ENCODE measurements at regions not wholly inside any gene's neighbourhood (a gene's known extent, or its start where the extent isn't known, plus 50 kb on each side); places are given as distances from the start of the nearest gene placed in this dataset.

DNA sequence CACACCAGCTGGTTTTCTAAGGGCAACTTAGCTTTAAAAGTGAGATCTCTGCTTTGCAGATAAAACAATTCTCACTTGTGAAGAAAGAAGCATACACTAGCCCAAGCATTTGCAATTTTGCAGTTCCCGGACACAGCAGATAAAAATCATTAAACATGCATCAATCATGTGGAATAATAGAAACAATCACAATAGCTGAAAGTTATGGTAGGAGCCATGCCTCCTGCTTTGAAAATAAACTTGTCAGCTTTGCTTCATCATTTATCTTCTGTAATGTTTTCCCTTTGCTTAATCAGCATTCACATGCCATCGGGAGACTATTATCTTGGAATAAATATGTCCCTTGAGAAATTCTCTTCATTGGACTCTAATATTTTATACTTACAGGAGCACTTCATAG is 60.3 kb upstream of the DAB2 start:
- Histone ChIP-seq H3K4me1 (ENCODE audit: insufficient read depth, low read length) (peaks cover 5% of the 10 kb centered on the region; the same call in 1 of the 2 replicates), H3K9ac (ENCODE audit: low read depth, low read length) (no peak overlapping the region), H3K36me3 (ENCODE audit: insufficient read depth, low read length) (no peaks in the 10 kb centered on the region), H3K4me3 (ENCODE audit: low read length) (no peak overlapping the region), H3K27ac (ENCODE audit: low read depth, low read length) (no peak overlapping the region), H3K27me3 (ENCODE audit: insufficient read depth, low read length) (no peaks in the 10 kb centered on the region), H3K9me3 (ENCODE audit: insufficient read depth, low read depth, low read length) (no peaks in the 10 kb centered on the region)
- WGBS = 93% methylated on average over 1 of the region's 2 CpGs

DNA sequence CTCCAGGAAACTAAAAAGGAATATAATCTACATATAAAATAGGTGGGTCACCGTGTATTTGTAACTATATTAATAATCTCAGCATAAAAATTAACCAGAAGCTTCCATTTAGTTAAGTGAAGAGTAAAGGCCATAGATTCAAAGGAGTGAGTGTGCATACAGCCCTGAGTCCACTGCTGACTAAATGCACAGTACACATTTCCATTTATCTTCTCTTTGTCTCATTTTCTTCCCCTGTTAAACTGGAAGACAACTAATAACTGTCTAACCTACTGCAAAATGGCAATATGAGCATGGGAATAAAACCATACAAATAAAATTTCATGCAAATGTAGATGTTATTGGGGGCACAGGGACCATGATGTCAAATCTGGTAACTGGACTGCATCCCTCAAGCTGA is 59.9 kb upstream of the DAB2 start:
- Histone ChIP-seq H3K4me1 (ENCODE audit: insufficient read depth, low read length) (peaks cover 9% of the 10 kb centered on the region), H3K36me3 (ENCODE audit: insufficient read depth, low read length) (no peaks in the 10 kb centered on the region), H3K27me3 (ENCODE audit: insufficient read depth, low read length) (no peaks in the 10 kb centered on the region), H3K27ac (ENCODE audit: low read depth, low read length) (no peak overlapping the region), H3K9me3 (ENCODE audit: insufficient read depth, low read depth, low read length) (no peaks in the 10 kb centered on the region), H3K4me3 (ENCODE audit: low read length) (no peak overlapping the region), H3K9ac (ENCODE audit: low read depth, low read length) (no peak overlapping the region)
- no CpG with 5 or more reads among the region's 1 CpG for WGBS

DNA sequence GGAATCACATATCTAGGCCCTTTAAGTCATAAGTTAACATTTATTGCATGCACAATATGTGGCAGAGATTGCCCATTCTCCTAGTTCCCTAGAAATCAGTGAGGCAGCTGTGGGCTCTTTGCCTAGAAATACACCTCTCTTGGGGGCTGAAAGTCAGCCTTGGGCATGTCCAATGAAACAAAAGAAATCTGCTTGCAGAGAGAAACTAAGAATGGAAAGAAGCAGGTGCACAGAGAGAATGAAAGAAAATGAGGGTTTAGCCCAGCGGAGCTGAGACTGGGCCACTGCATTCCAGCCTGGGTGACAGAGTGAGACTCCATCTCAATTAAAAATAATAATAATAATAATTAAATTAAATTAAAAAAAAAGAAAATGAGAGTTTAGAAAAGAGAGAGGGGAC is 57.3 kb upstream of the DAB2 start:
- peaks cover 9% of the 10 kb centered on the region for H3K4me1 ChIP-seq (ENCODE audit: insufficient read depth, low read length)
- H3K27ac ChIP-seq (ENCODE audit: low read depth, low read length) = no peak overlapping the region
- H3K36me3 ChIP-seq (ENCODE audit: insufficient read depth, low read length) = no peaks in the 10 kb centered on the region
- 100% methylated on average over 1 of the region's 1 CpG for WGBS
- H3K4me3 ChIP-seq (ENCODE audit: low read length) = no peak overlapping the region
- no peaks in the 10 kb centered on the region for H3K27me3 ChIP-seq (ENCODE audit: insufficient read depth, low read length)
- H3K9me3 ChIP-seq (ENCODE audit: insufficient read depth, low read depth, low read length) = no peaks in the 10 kb centered on the region
- H3K9ac ChIP-seq (ENCODE audit: low read depth, low read length) = no peak overlapping the region

DNA sequence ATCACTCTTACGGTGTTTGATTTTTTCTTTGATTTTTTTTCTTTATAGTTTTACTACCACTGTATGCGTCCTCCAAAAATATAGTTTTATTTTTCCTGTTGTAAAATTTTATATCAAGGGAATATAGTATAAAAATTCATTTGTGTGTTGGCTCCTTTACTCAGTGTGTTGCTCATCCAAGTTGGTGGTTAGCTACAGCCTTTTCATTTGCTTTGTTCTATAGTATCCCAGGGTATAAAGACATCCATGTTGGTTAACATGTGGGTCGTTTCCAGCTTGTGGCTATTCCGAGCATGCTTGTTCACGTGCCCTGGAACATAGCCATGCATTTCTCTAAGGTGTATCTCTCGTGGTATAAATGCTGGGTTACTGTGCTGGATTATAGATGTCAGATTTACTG is 54.8 kb upstream of the DAB2 start:
- WGBS = 93% methylated on average over 4 of the region's 6 CpGs
- no peaks in the 10 kb centered on the region for H3K27me3 ChIP-seq (ENCODE audit: insufficient read depth, low read length)
- H3K4me1 ChIP-seq (ENCODE audit: insufficient read depth, low read length) = peaks cover 9% of the 10 kb centered on the region
- no peaks in the 10 kb centered on the region for H3K9me3 ChIP-seq (ENCODE audit: insufficient read depth, low read depth, low read length)
- no peaks in the 10 kb centered on the region for H3K36me3 ChIP-seq (ENCODE audit: insufficient read depth, low read length)
- H3K9ac ChIP-seq (ENCODE audit: low read depth, low read length) = no peak overlapping the region
- no peak overlapping the region for H3K27ac ChIP-seq (ENCODE audit: low read depth, low read length)
- no peak overlapping the region for H3K4me3 ChIP-seq (ENCODE audit: low read length)

DNA sequence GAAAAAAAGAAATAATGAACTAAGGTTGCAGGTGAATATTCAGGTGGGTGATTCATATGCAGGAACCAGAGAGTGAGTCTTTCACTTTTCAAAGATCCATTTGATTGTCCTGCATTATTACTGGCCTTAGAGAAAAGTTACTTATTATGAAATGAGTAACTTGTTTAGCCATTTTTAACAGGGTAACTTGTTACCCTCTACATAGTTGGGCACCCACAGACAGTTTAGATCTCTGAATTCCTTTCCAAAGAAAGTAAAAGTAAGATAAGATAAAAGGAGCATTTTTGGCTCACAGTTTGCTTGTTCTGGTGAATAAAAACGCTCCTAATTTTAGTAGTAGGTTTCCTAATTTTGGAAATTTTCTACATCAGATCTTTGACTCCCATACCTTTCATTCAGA is 54.1 kb upstream of the DAB2 start:
- H3K9ac ChIP-seq (ENCODE audit: low read depth, low read length) = no peak overlapping the region
- no CpG with 5 or more reads among the region's 1 CpG for WGBS

DNA sequence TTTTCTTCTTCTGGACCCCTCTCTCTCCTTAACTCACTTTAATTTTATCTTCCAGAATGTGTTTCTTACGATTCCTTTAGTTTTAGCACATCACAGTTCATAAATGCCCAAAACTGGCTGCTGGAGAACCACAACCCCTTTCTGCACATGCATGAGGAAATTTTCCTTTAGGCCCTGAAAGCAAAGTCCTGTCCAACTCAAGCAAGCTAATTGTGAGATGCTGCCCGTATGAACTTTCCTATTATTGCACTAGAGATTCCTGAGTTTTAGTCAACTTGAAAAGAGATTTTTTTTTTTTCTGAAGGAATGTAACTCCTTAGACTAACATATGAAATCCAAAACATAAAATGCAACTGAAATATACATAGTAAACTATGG is 52.1 kb upstream of the DAB2 start:
- Histone ChIP-seq H3K9me3 (ENCODE audit: insufficient read depth, low read depth, low read length) (no peaks in the 10 kb centered on the region), H3K4me1 (ENCODE audit: insufficient read depth, low read length) (peaks cover 9% of the 10 kb centered on the region), H3K4me3 (ENCODE audit: low read length) (no peak overlapping the region), H3K27ac (ENCODE audit: low read depth, low read length) (no peak overlapping the region), H3K27me3 (ENCODE audit: insufficient read depth, low read length) (no peaks in the 10 kb centered on the region), H3K36me3 (ENCODE audit: insufficient read depth, low read length) (no peaks in the 10 kb centered on the region), H3K9ac (ENCODE audit: low read depth, low read length) (no peak overlapping the region)
- WGBS = 92% methylated on average over 2 of the region's 2 CpGs

More for the DNA sequence above, 54.1 kb upstream of the DAB2 start:
- Histone ChIP-seq H3K4me3 (ENCODE audit: low read length) (no peak overlapping the region), H3K4me1 (ENCODE audit: insufficient read depth, low read length) (peaks cover 9% of the 10 kb centered on the region), H3K9me3 (ENCODE audit: insufficient read depth, low read depth, low read length) (no peaks in the 10 kb centered on the region), H3K36me3 (ENCODE audit: insufficient read depth, low read length) (no peaks in the 10 kb centered on the region), H3K27ac (ENCODE audit: low read depth, low read length) (no peak overlapping the region), H3K27me3 (ENCODE audit: insufficient read depth, low read length) (no peaks in the 10 kb centered on the region)

DNA sequence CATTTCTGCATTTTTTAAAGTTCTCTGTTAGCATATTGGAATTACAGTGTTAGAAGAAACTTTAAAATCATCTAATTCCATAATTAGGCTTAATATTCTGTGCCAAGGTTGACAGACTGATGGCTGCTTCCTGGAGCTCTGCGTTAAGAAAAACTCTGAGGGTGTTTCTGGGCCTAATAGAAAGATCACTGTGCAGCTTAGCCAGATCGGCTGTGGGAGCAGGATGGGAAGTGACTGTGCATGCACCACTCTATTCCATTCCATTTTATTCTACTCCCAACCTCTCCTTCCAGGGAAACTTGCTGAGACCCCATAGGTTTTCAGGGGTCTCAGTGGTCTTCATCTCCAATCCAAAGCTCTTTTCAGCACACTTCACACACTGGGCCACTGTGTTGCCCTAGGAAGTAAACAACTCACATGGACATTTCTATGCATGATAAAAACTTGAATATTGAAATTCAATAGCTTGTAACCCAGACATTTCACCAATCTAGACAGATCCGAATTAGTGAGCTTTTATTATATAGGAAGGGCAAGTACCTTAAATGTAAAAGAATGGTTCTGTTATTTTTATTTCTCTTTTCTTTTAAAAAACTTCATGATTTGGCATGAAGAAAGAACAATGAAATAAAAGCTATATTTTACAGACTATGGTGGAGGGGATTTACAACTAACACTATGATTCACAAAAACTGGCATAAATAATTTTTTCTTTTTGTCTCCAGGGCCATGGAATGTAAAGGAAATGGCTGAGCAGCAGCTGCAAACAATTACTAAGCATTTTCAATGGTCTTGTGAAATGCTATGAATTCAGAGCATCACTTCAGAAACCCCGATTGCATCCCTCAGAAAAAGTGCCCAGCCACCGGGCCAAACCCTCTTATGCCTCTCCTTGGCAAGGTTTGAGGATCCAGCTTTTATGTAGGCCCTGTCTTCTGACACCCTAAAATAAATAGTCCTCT is 51.4 kb upstream of the DAB2 start:
- Histone ChIP-seq H3K4me3 (ENCODE audit: low read length) (no peak overlapping the region), H3K27ac (ENCODE audit: low read depth, low read length) (no peak overlapping the region)
- 91% methylated on average over 4 of the region's 5 CpGs for WGBS

DNA sequence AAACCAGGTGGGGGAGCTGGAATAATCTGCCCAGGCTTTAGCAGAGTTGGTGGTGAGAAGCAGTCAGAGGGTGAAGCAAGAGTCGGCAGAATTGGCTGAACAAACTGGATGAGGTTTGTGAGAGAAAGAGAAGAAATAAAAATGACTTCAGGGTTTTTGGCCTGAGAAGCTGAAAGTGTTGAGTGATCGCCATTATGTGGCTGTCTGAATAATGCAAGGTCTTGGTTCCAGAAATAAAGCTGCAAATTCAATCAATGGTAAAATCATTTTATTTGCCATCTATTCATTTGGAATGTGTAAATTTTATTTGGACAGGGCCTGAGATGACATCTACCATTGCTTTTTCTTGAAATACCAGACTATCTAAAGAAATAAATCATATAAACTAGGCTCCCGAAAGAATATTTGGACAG is 50.4 kb upstream of the DAB2 start:
- H3K9me3 ChIP-seq (ENCODE audit: insufficient read depth, low read depth, low read length) = no peaks in the 10 kb centered on the region
- H3K27me3 ChIP-seq (ENCODE audit: insufficient read depth, low read length) = no peaks in the 10 kb centered on the region
- H3K4me1 ChIP-seq (ENCODE audit: insufficient read depth, low read length) = peaks cover 4% of the 10 kb centered on the region
- no peaks in the 10 kb centered on the region for H3K36me3 ChIP-seq (ENCODE audit: insufficient read depth, low read length)
- 98% methylated on average over 3 of the region's 3 CpGs for WGBS
- H3K9ac ChIP-seq (ENCODE audit: low read depth, low read length) = no peak overlapping the region
- H3K4me3 ChIP-seq (ENCODE audit: low read length) = no peak overlapping the region
- H3K27ac ChIP-seq (ENCODE audit: low read depth, low read length) = no peak overlapping the region

More for the DNA sequence above, 51.4 kb upstream of the DAB2 start:
- peaks cover 9% of the 10 kb centered on the region for H3K4me1 ChIP-seq (ENCODE audit: insufficient read depth, low read length)
- no peaks in the 10 kb centered on the region for H3K9me3 ChIP-seq (ENCODE audit: insufficient read depth, low read depth, low read length)
- no peaks in the 10 kb centered on the region for H3K36me3 ChIP-seq (ENCODE audit: insufficient read depth, low read length)
- H3K27me3 ChIP-seq (ENCODE audit: insufficient read depth, low read length) = no peaks in the 10 kb centered on the region
- H3K9ac ChIP-seq (ENCODE audit: low read depth, low read length) = no peak overlapping the region
